ENCODE measurements at regions not wholly inside any gene's neighbourhood (a gene's known extent, or its start where the extent isn't known, plus 50 kb on each side); places are given as distances from the start of the nearest gene placed in this dataset.
A peak's percentile ranks its signal among the peaks of the same experiment; 100 is the strongest.

DNA sequence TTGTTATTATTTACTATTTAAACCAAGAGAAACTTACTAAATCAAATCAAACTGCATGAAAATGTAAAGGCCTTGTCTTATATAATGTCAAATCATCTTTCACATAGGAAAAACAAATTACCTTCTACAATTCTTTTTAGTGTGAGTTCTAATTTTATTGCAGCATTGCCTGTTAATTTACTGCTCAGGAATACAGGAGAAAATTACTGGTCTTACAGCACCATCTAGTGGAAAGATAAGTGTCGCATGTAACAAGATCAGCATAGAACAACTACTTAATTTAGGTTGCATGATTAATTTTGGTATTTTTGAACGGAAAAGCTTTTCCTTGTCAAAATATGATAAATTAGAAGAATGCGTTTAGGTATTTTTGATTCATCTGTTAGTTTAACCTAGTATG lies 502.7 kb downstream of the UQCRFS1 start (continued):
- peak; percentile 54; the same call in 1 of the 2 replicates for TF ChIP-seq ZNF600 (tag by site-specific recombination; IDR thresholded peaks at IDR 0.05)
- TF ChIP-seq, protein P1, sequence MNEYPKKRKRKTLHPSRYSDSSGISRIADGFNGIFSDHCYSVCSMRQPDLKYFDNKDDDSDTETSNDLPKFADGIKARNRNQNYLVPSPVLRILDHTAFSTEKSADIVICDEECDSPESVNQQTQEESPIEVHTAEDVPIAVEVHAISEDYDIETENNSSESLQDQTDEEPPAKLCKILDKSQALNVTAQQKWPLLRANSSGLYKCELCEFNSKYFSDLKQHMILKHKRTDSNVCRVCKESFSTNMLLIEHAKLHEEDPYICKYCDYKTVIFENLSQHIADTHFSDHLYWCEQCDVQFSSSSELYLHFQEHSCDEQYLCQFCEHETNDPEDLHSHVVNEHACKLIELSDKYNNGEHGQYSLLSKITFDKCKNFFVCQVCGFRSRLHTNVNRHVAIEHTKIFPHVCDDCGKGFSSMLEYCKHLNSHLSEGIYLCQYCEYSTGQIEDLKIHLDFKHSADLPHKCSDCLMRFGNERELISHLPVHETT (tag by site-specific recombination; IDR thresholded peaks at IDR 0.05) = no peak
- TF ChIP-seq ZNF138 (tag by site-specific recombination; IDR thresholded peaks at IDR 0.05; ENCODE audit: borderline replicate concordance) = no peak
- TF ChIP-seq, protein P2, sequence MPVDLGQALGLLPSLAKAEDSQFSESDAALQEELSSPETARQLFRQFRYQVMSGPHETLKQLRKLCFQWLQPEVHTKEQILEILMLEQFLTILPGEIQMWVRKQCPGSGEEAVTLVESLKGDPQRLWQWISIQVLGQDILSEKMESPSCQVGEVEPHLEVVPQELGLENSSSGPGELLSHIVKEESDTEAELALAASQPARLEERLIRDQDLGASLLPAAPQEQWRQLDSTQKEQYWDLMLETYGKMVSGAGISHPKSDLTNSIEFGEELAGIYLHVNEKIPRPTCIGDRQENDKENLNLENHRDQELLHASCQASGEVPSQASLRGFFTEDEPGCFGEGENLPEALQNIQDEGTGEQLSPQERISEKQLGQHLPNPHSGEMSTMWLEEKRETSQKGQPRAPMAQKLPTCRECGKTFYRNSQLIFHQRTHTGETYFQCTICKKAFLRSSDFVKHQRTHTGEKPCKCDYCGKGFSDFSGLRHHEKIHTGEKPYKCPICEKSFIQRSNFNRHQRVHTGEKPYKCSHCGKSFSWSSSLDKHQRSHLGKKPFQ (tag by site-specific recombination; IDR thresholded peaks at IDR 0.05) = 0 out of 2 replicates have a peak, but pooled peaks have one; percentile 21
- TF ChIP-seq ZNF664 (tag by site-specific recombination; IDR thresholded peaks at IDR 0.05) = 0 out of 2 replicates have a peak, but pooled peaks have one; percentile 10
- TF ChIP-seq, protein P3, sequence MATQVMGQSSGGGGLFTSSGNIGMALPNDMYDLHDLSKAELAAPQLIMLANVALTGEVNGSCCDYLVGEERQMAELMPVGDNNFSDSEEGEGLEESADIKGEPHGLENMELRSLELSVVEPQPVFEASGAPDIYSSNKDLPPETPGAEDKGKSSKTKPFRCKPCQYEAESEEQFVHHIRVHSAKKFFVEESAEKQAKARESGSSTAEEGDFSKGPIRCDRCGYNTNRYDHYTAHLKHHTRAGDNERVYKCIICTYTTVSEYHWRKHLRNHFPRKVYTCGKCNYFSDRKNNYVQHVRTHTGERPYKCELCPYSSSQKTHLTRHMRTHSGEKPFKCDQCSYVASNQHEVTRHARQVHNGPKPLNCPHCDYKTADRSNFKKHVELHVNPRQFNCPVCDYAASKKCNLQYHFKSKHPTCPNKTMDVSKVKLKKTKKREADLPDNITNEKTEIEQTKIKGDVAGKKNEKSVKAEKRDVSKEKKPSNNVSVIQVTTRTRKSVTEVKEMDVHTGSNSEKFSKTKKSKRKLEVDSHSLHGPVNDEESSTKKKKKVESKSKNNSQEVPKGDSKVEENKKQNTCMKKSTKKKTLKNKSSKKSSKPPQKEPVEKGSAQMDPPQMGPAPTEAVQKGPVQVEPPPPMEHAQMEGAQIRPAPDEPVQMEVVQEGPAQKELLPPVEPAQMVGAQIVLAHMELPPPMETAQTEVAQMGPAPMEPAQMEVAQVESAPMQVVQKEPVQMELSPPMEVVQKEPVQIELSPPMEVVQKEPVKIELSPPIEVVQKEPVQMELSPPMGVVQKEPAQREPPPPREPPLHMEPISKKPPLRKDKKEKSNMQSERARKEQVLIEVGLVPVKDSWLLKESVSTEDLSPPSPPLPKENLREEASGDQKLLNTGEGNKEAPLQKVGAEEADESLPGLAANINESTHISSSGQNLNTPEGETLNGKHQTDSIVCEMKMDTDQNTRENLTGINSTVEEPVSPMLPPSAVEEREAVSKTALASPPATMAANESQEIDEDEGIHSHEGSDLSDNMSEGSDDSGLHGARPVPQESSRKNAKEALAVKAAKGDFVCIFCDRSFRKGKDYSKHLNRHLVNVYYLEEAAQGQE (tag by site-specific recombination; IDR thresholded peaks at IDR 0.05) = 0 out of 2 replicates have a peak, but pooled peaks have one; percentile 35

DNA sequence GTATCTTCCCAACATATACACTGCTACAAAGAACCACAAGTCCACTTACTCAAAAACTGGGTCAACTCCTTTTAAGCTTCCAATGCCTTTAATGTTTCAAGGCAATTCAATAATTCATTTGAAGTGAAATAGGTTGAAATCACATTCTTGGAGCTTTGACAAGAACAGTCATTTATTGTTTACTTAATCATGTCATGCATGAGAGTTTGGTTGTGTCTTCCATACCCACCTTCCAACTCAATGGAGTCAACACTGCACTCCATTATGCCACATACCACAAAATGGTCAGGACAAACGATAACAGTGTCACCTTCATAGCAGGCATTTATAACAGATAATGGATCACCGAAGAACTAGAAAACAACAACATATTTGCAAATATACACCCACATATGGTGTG lies 506.3 kb downstream of the UQCRFS1 start:
- POLR2A ChIA-PET = no interaction called here
- CTCF ChIA-PET = interaction anchor here (0.6 to 2.2 kb wide), 10 partner anchors 13 to 740 kb away, joined by 3 to 8 read pairs (median 3); no protein-coding TSS in a partner anchor
- H3K36me3 ChIP-seq (ENCODE audit: control insufficient read depth in 2 of 2, insufficient read depth in 1 of 2, low read length in 2 of 2) = peaks cover 0 to 73% of the 10 kb centered on the region in 2 experiments; a peak in 2 of 3 replicates

DNA sequence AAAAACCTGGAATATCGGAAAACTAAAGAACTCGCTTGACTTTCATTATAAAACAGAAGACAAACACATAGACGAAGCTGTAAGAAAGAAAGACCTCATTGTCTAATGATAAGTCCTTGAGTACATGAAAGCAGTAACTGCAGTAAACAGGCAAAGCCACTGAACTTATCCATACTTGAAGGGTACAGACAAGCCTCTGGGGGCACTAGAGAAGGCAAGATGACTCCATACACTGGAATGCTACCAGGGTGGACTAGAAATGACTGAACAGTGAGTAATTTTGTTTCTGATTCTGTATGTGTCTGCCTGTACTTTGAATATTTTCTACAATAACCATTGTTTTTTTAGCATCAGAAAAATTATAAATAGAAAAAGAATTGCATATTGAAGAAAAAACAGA lies 507.9 kb downstream of the UQCRFS1 start:
- ChIA-PET POLR2A (no interaction called here), CTCF (interaction anchor here (0.6 to 1.9 kb wide), 22 partner anchors 9 to 731 kb away, joined by 3 to 14 read pairs (median 3); no protein-coding TSS in a partner anchor)
- Histone ChIP-seq H3K9me3 (ENCODE audit: control insufficient read depth, insufficient read depth, low read depth, low read length) (peaks cover 2% of the 10 kb centered on the region), H3K36me3 (ENCODE audit: control insufficient read depth in 2 of 2, insufficient read depth in 1 of 2, low read length in 2 of 2) (peaks cover 0 to 65% of the 10 kb centered on the region in 2 experiments; a peak in 2 of 3 replicates), H3K27ac (ENCODE audit: extremely low read depth, low read depth, low read length) (no peak overlapping the region), H3K4me3 (ENCODE audit: low read depth, low read length) (no peak overlapping the region), H3K4me1 (ENCODE audit: control insufficient read depth, insufficient read depth, low read length) (peaks cover 11% of the 10 kb centered on the region; the same call in 1 of the 2 replicates)
- TF ChIP-seq ZNF544 (tag by site-specific recombination; IDR thresholded peaks at IDR 0.05) = no peak
- TF ChIP-seq ZNF747 (tag by site-specific recombination; IDR thresholded peaks at IDR 0.05) = no peak
- TF ChIP-seq, protein P4, sequence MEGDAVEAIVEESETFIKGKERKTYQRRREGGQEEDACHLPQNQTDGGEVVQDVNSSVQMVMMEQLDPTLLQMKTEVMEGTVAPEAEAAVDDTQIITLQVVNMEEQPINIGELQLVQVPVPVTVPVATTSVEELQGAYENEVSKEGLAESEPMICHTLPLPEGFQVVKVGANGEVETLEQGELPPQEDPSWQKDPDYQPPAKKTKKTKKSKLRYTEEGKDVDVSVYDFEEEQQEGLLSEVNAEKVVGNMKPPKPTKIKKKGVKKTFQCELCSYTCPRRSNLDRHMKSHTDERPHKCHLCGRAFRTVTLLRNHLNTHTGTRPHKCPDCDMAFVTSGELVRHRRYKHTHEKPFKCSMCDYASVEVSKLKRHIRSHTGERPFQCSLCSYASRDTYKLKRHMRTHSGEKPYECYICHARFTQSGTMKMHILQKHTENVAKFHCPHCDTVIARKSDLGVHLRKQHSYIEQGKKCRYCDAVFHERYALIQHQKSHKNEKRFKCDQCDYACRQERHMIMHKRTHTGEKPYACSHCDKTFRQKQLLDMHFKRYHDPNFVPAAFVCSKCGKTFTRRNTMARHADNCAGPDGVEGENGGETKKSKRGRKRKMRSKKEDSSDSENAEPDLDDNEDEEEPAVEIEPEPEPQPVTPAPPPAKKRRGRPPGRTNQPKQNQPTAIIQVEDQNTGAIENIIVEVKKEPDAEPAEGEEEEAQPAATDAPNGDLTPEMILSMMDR (tag by site-specific recombination; IDR thresholded peaks at IDR 0.05) = peak; percentile 45; the same call in 1 of the 2 replicates
- peak; percentile 70; the same call in 1 of the 2 replicates for TF ChIP-seq ZNF660 (tag by site-specific recombination; IDR thresholded peaks at IDR 0.05)
- no peak for TF ChIP-seq ZFP3 (tag by site-specific recombination; IDR thresholded peaks at IDR 0.05; ENCODE audit: low read depth)

More for the DNA sequence above, 506.3 kb downstream of the UQCRFS1 start:
- H3K4me3 ChIP-seq (ENCODE audit: low read depth, low read length) = no peak overlapping the region
- H3K4me1 ChIP-seq (ENCODE audit: control insufficient read depth, insufficient read depth, low read length) = peaks cover 11% of the 10 kb centered on the region; the same call in 1 of the 2 replicates
- peaks cover 2% of the 10 kb centered on the region for H3K9me3 ChIP-seq (ENCODE audit: control insufficient read depth, insufficient read depth, low read depth, low read length)
- TF ChIP-seq ZNF600 (tag by site-specific recombination; IDR thresholded peaks at IDR 0.05) (peak; percentile 94), ZNF560 (tag by site-specific recombination; IDR thresholded peaks at IDR 0.05; ENCODE audit: borderline replicate concordance) (no peak), ZNF677 (tag by site-specific recombination; IDR thresholded peaks at IDR 0.05) (peak; percentile 58; the same call in 1 of the 2 replicates), KLF1 (tag by site-specific recombination; IDR thresholded peaks at IDR 0.05) (no peak)
- TF ChIP-seq, protein P5, sequence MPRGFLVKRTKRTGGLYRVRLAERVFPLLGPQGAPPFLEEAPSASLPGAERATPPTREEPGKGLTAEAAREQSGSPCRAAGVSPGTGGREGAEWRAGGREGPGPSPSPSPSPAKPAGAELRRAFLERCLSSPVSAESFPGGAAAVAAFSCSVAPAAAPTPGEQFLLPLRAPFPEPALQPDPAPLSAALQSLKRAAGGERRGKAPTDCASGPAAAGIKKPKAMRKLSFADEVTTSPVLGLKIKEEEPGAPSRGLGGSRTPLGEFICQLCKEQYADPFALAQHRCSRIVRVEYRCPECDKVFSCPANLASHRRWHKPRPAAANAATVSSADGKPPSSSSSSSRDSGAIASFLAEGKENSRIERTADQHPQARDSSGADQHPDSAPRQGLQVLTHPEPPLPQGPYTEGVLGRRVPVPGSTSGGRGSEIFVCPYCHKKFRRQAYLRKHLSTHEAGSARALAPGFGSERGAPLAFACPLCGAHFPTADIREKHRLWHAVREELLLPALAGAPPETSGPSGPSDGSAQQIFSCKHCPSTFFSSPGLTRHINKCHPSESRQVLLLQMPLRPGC (tag by site-specific recombination; IDR thresholded peaks at IDR 0.05) = no peak
- H3K27ac ChIP-seq (ENCODE audit: extremely low read depth, low read depth, low read length) = no peak overlapping the region
